Natural killer cell treated with Interleukin-12 subunit alpha and Interleukin-12 subunit beta and Interleukin-15 and Interleukin-18, amount 100 ng/mL, for 72 hours (primary cell): ENCODE measurements at regions not wholly inside any gene's neighbourhood (a gene's known extent, or its start where the extent isn't known, plus 50 kb on each side); places are given as distances from the start of the nearest gene placed in this dataset.
A peak's percentile ranks its signal among the peaks of the same experiment; 100 is the strongest.

Source experiments
- ATAC-seq, 2 donors: fragments of 150-1000 bp; cut with Tn5 transposase in 1 of 2; sonication (Bioruptor Pico), chemical (Tn5 transposase) in 1 of 2; 2 replicates each; pipeline ENCODE4 v1.10.0; 2021
- DNase-seq: peaks from one replicate; pipeline ENCODE4 v3.0.0; 2022; ENCODE audit warnings: low spot score
- H3K27ac Mint-ChIP-seq, 2 donors: 1 replicate in 1 of 2; 2 replicates in 1 of 2; pipeline ENCODE4 v1.8.0; 2022; ENCODE audit warnings: mixed read lengths in 2 of 2, mild to moderate bottlenecking in 1 of 2, moderate library complexity in 1 of 2
- H3K27me3 Mint-ChIP-seq, 2 donors: 1 replicate in 1 of 2; 2 replicates in 1 of 2; pipeline ENCODE4 v1.8.0; 2022; ENCODE audit warnings: mixed read lengths in 2 of 2
- H3K36me3 Mint-ChIP-seq: one replicate; pipeline ENCODE4 v1.8.0; 2022; ENCODE audit warnings: mixed read lengths
- H3K4me1 Mint-ChIP-seq, 2 donors: 1 replicate in 1 of 2; 2 replicates in 1 of 2; pipeline ENCODE4 v1.8.0; 2022; ENCODE audit warnings: low read depth in 2 of 2, mixed read lengths in 2 of 2, mild to moderate bottlenecking in 1 of 2
- H3K4me3 Mint-ChIP-seq: one replicate; pipeline ENCODE4 v1.8.0; 2022; ENCODE audit warnings: mixed read lengths
- H3K9me3 Mint-ChIP-seq: 2 replicates; pipeline ENCODE4 v1.8.0; 2022; ENCODE audit warnings: mixed read lengths

- Mint-ChIP-seq H3K4me3 (no peak overlapping the region), H3K36me3 (no peaks in the 10 kb centered on the region), H3K27me3 (peaks cover 4 to 12% of the 10 kb centered on the region in 2 donors), H3K4me1 (no peaks in the 10 kb centered on the region), H3K9me3 (no peaks in the 10 kb centered on the region), H3K27ac (no peak overlapping the region)
- DNase-seq (no peak), ATAC-seq (no peak)
Observed at GRCh38 chr16:86431540-86431939, 78.8 kb upstream of the FOXF1 start.

GRCh38 chr16:86432048-86432447 lies 78.3 kb upstream of the FOXF1 start:
- Mint-ChIP-seq H3K4me1 (no peaks in the 10 kb centered on the region), H3K27me3 (peaks cover 4 to 16% of the 10 kb centered on the region in 2 donors), H3K27ac (no peak overlapping the region), H3K36me3 (no peaks in the 10 kb centered on the region), H3K4me3 (no peak overlapping the region), H3K9me3 (no peaks in the 10 kb centered on the region)
- no peak for DNase-seq
- ATAC-seq: no peak

- DNase-seq (no peak), ATAC-seq (no peak)
- Mint-ChIP-seq H3K9me3 (no peaks in the 10 kb centered on the region), H3K27me3 (peaks cover 9 to 16% of the 10 kb centered on the region in 2 donors), H3K4me1 (no peaks in the 10 kb centered on the region), H3K27ac (no peak overlapping the region), H3K36me3 (no peaks in the 10 kb centered on the region), H3K4me3 (no peak overlapping the region)
Observed at GRCh38 chr16:86432691-86433090, 77.6 kb upstream of the FOXF1 start.

GRCh38 chr16:86436466-86437185 lies 73.7 kb upstream of the FOXF1 start:
- Mint-ChIP-seq H3K36me3 (no peaks in the 10 kb centered on the region), H3K27me3 (peaks cover 15 to 26% of the 10 kb centered on the region in 2 donors), H3K27ac (no peak overlapping the region), H3K9me3 (no peaks in the 10 kb centered on the region), H3K4me3 (no peak overlapping the region), H3K4me1 (no peaks in the 10 kb centered on the region)
- DNase-seq (no peak), ATAC-seq (no peak)

GRCh38 chr16:86437348-86437747 lies 73.0 kb upstream of the FOXF1 start:
- ATAC-seq (no peak), DNase-seq (no peak)
- H3K4me3 Mint-ChIP-seq: no peak overlapping the region
- no peaks in the 10 kb centered on the region for H3K36me3 Mint-ChIP-seq
- no peaks in the 10 kb centered on the region for H3K9me3 Mint-ChIP-seq
- peaks cover 17 to 26% of the 10 kb centered on the region in 2 donors for H3K27me3 Mint-ChIP-seq
- no peaks in the 10 kb centered on the region for H3K4me1 Mint-ChIP-seq
- H3K27ac Mint-ChIP-seq: no peak overlapping the region

GRCh38 chr16:86442703-86443102 lies 67.6 kb upstream of the FOXF1 start:
- no peak for DNase-seq
- no peaks in the 10 kb centered on the region for H3K9me3 Mint-ChIP-seq
- ATAC-seq: no peak
- H3K27ac Mint-ChIP-seq: no peak overlapping the region
- H3K36me3 Mint-ChIP-seq: no peaks in the 10 kb centered on the region
- peaks cover 0 to 3% of the 10 kb centered on the region in 2 donors for H3K4me1 Mint-ChIP-seq
- peaks cover 14 to 19% of the 10 kb centered on the region in 2 donors for H3K27me3 Mint-ChIP-seq
- no peak overlapping the region for H3K4me3 Mint-ChIP-seq

GRCh38 chr16:86443508-86444147 lies 66.7 kb upstream of the FOXF1 start:
- no peak overlapping the region for H3K27ac Mint-ChIP-seq
- no peak overlapping the region for H3K4me3 Mint-ChIP-seq
- peak; percentile 22 to 37 for ATAC-seq
- no peak for DNase-seq
- H3K9me3 Mint-ChIP-seq: no peaks in the 10 kb centered on the region
- peaks cover 8 to 9% of the 10 kb centered on the region in 2 donors for H3K27me3 Mint-ChIP-seq
- H3K4me1 Mint-ChIP-seq: peaks cover 0 to 3% of the 10 kb centered on the region in 2 donors
- no peaks in the 10 kb centered on the region for H3K36me3 Mint-ChIP-seq

GRCh38 chr16:86444261-86444660 lies 66.1 kb upstream of the FOXF1 start:
- H3K27me3 Mint-ChIP-seq: peaks cover 8 to 9% of the 10 kb centered on the region in 2 donors
- H3K9me3 Mint-ChIP-seq: no peaks in the 10 kb centered on the region
- ATAC-seq (peak in 1 of 2 donors; percentile 13), DNase-seq (no peak)
- no peak overlapping the region for H3K4me3 Mint-ChIP-seq
- H3K36me3 Mint-ChIP-seq: no peaks in the 10 kb centered on the region
- H3K27ac Mint-ChIP-seq: no peak overlapping the region
- peaks cover 3% of the 10 kb centered on the region in 2 donors for H3K4me1 Mint-ChIP-seq

GRCh38 chr16:86444661-86445060 lies 65.7 kb upstream of the FOXF1 start:
- Mint-ChIP-seq H3K27me3 (peaks cover 8 to 13% of the 10 kb centered on the region in 2 donors), H3K27ac (no peak overlapping the region), H3K4me1 (peaks cover 7% of the 10 kb centered on the region in 2 donors), H3K9me3 (no peaks in the 10 kb centered on the region), H3K36me3 (no peaks in the 10 kb centered on the region), H3K4me3 (no peak overlapping the region)
- no peak for DNase-seq
- ATAC-seq: no peak

GRCh38 chr16:86446279-86446678 lies 64.0 kb upstream of the FOXF1 start:
- Mint-ChIP-seq H3K27me3 (peaks cover 8 to 19% of the 10 kb centered on the region in 2 donors), H3K27ac (no peak overlapping the region)
- no peak for DNase-seq

GRCh38 chr16:86447228-86447627 lies 63.1 kb upstream of the FOXF1 start:
- H3K27me3 Mint-ChIP-seq: peaks cover 9 to 24% of the 10 kb centered on the region in 2 donors

More at GRCh38 chr16:86446279-86446678, 64.0 kb upstream of the FOXF1 start:
- Mint-ChIP-seq H3K4me3 (no peak overlapping the region), H3K9me3 (no peaks in the 10 kb centered on the region), H3K4me1 (peaks cover 8% of the 10 kb centered on the region in 2 donors), H3K36me3 (no peaks in the 10 kb centered on the region)
- no peak for ATAC-seq

GRCh38 chr16:86448306-86448890 lies 61.9 kb upstream of the FOXF1 start:
- Mint-ChIP-seq H3K36me3 (no peaks in the 10 kb centered on the region), H3K27ac (no peak overlapping the region), H3K9me3 (no peaks in the 10 kb centered on the region), H3K27me3 (peaks cover 7 to 27% of the 10 kb centered on the region in 2 donors), H3K4me1 (peaks cover 8% of the 10 kb centered on the region in 2 donors), H3K4me3 (no peak overlapping the region)
- no peak for DNase-seq
- no peak for ATAC-seq

More at GRCh38 chr16:86447228-86447627, 63.1 kb upstream of the FOXF1 start:
- no peak for DNase-seq
- H3K4me1 Mint-ChIP-seq: peaks cover 8% of the 10 kb centered on the region in 2 donors
- ATAC-seq: no peak
- H3K4me3 Mint-ChIP-seq: no peak overlapping the region
- no peaks in the 10 kb centered on the region for H3K9me3 Mint-ChIP-seq
- H3K36me3 Mint-ChIP-seq: no peaks in the 10 kb centered on the region
- H3K27ac Mint-ChIP-seq: no peak overlapping the region

- ATAC-seq (no peak), DNase-seq (no peak)
- Mint-ChIP-seq H3K27me3 (peaks cover 8 to 29% of the 10 kb centered on the region in 2 donors), H3K9me3 (no peaks in the 10 kb centered on the region), H3K4me1 (peaks cover 4 to 8% of the 10 kb centered on the region in 2 donors), H3K36me3 (no peaks in the 10 kb centered on the region), H3K27ac (no peak overlapping the region), H3K4me3 (no peak overlapping the region)
Observed at GRCh38 chr16:86449446-86450095, 60.8 kb upstream of the FOXF1 start.

- ATAC-seq (no peak), DNase-seq (no peak)
- H3K27ac Mint-ChIP-seq: no peak overlapping the region
- H3K27me3 Mint-ChIP-seq: peaks cover 8 to 29% of the 10 kb centered on the region in 2 donors
- no peaks in the 10 kb centered on the region for H3K9me3 Mint-ChIP-seq
- no peaks in the 10 kb centered on the region for H3K36me3 Mint-ChIP-seq
- peaks cover 4 to 8% of the 10 kb centered on the region in 2 donors for H3K4me1 Mint-ChIP-seq
- no peak overlapping the region for H3K4me3 Mint-ChIP-seq
Observed at GRCh38 chr16:86450691-86451090, 59.6 kb upstream of the FOXF1 start.
